C4-2B (cell line): ENCODE measurements at regions not wholly inside any gene's neighbourhood (a gene's known extent, or its start where the extent isn't known, plus 50 kb on each side); places are given as distances from the start of the nearest gene placed in this dataset.

Experiments
- H3K27ac ChIP-seq: fragments of 450-650 bp; 2 replicates; pipeline ENCODE4 v1.5.1; 2017
- ZFX ChIP-seq: fragments of 450-650 bp; IDR thresholded peaks from 2 replicates; pipeline ENCODE4 v1.6.1; 2017
- TF ChIP-seq, protein P1 (sequence below): fragments of 450-650 bp; conservative IDR thresholded peaks from 2 replicates; pipeline ENCODE4 v1.5.1; 2017; ENCODE audit warnings: mild to moderate bottlenecking

DNA sequence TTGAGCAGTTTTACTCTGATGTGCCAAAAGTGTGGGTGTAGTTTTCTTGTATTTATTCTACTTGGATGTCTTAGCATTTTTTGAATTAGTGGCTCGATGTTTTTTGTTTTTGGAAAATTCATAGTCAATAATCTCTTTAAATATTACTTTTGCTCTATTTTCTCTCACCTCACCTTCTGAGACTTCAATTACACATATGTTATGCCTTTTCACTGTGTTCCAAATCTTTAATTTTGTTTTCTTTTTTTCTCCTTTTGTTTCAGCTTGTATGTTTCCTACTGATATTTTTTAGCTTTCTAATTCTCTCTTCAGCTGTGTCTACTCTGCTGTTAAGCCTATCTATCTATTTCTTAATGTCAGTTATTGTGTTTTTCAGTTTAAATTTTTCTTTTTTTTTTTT, 69.5 kb downstream of the ZNF503 start:
- H3K27ac ChIP-seq = no peak overlapping the region
- TF ChIP-seq ZFX = no peak
- TF ChIP-seq, protein P1, sequence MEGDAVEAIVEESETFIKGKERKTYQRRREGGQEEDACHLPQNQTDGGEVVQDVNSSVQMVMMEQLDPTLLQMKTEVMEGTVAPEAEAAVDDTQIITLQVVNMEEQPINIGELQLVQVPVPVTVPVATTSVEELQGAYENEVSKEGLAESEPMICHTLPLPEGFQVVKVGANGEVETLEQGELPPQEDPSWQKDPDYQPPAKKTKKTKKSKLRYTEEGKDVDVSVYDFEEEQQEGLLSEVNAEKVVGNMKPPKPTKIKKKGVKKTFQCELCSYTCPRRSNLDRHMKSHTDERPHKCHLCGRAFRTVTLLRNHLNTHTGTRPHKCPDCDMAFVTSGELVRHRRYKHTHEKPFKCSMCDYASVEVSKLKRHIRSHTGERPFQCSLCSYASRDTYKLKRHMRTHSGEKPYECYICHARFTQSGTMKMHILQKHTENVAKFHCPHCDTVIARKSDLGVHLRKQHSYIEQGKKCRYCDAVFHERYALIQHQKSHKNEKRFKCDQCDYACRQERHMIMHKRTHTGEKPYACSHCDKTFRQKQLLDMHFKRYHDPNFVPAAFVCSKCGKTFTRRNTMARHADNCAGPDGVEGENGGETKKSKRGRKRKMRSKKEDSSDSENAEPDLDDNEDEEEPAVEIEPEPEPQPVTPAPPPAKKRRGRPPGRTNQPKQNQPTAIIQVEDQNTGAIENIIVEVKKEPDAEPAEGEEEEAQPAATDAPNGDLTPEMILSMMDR = no peak

DNA sequence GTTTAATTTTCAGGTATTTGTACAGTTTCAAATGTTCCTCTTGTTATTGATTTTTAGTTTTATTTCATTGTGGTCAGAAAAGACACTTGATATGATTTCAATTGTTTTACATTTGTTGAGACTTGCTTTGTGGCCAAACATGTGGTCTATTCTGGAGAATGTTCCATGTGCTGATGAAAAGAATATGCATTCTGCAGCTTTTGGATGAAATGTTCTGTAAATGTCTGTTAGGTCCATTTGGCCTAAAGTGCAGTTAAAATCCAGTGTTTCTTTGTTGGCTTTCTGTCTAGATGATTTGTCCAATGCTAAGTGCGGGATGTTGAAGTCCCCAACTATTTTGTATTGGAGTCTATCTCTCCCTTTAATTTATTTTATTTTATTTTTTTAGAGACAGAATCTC, 70.5 kb downstream of the ZNF503 start:
- TF ChIP-seq, protein P1 = no peak
- no peak for TF ChIP-seq ZFX
- H3K27ac ChIP-seq = no peak overlapping the region

DNA sequence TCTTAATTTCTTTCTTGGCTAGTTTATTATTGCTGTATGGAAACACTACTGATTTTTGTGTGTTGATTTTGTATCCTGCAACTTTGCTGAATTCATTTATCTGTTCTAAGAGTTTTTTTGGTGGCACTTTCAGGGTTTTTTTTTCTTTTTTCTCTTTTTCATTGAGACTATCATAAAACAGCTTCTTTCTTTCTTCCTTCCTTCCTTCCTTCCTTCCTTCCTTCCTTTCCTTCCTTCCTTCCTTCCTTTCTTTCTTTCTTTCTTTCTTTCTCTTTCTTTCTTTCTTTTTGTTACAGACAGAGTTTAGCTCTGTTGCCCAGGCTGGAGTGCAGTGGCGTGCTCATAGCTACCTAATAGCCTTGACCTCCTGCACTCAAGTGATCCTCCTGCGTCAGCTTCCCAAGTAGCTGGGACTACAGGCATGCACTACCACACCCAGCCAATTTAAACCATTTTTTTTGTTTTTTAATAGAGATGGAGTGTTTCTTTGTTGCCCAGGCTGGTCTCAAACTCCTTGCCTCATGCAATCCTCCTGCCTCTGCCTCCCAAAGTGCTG, 72.3 kb downstream of the ZNF503 start:
- TF ChIP-seq, protein P1 = no peak
- no peak for TF ChIP-seq ZFX
- H3K27ac ChIP-seq = no peak overlapping the region

DNA sequence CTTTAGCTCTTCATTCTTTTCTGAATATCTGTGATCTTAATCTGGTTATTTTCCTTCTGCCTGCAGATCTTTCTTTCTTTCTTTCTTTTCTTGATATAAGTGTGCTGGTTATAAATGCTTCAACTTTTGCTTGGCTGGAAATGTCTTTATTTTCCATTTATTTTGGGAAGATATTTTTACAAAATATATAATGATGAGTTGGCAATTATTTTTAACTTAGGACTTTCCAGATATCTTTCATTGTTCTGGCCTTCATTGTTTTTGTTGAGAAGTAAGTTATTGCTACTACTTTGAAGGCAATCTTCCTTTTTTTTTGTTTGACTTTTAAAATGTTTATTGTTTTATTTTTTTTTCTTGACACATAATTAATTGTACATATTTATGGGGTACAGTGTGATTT, 75.3 kb downstream of the ZNF503 start:
- TF ChIP-seq ZFX = no peak
- TF ChIP-seq, protein P1 = no peak
- H3K27ac ChIP-seq = no peak overlapping the region

DNA sequence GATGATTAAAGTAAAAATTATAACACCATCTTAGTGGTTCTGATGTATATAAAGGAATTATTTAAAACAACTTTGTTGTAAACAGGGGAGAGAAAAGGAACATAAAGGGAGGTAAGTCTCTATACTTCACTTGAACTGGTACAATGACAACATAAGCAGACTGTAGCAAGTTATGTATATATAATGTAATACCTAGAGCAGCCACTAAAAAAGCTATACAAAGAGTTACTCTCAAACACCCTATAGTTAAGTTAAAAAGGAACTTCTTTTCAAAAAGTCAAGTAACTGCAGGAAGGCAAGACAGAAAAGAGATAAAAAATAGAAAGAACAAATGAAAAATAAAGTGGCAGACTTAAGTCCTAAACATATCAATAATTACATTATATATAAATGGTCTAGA, 82.3 kb downstream of the ZNF503 start:
- no peak for TF ChIP-seq ZFX
- TF ChIP-seq, protein P1 = peak; percentile 24
- no peak overlapping the region for H3K27ac ChIP-seq

DNA sequence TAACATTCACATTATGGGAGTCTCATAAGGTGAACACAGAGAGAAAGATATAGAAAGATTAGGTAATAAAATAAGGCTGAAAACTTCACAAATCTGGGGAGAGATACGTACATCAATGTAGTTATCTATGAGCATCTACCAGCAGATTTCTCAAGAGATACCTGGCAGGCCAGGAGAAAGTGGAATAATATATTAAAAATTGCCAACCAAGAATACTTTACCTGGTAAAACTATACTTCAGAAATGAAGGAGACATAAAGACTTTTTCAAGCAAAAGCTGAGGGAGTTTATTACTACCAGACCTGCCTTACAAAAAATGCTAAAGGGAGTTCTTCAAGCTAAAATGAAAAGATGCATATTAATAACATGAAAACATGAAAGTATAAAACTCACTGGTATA, 78.8 kb upstream of the COMTD1 start:
- TF ChIP-seq, protein P1 = no peak
- TF ChIP-seq ZFX = no peak
- H3K27ac ChIP-seq = no peak overlapping the region

DNA sequence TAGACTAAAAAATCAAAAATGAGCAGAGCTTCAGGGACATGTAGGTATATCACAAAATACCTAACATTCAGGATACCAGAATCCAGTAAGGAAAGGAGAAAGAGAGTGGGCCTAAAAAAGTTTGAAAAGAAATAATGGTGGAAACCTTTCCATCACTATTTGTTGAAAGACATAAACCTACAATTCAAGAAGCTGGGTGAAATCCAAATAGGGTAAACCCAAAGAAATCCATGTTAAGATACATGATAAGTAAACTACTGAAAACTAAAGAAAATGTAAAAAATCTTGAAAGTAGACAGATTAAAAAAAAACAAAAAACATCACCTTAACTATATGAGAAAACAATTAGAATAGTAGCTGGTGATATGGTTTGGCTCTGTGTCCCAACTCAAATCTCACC, 76.7 kb upstream of the COMTD1 start:
- no peak for TF ChIP-seq ZFX
- TF ChIP-seq, protein P1 = no peak
- H3K27ac ChIP-seq = no peak overlapping the region
